OCI-LY7 (cell line): ENCODE measurements at regions not wholly inside any gene's neighbourhood (a gene's known extent, or its start where the extent isn't known, plus 50 kb on each side); places are given as distances from the start of the nearest gene placed in this dataset.

Experiments used
- BruUV-seq: library from RNA; stranded (reverse); fragments of 400-500 nt; replicated peaks from 2 replicates; lab custom pipeline; 2021; lab: Mats Ljungman, UMichigan
- CTCF ChIA-PET: fragments of 300-600 bp; sonication (Branson Sonifier 250); formaldehyde crosslinking; loops from one replicate; lab custom pipeline; 2022; ENCODE audit warnings: antibody characterized with exemption; ENCODE audit not compliant: unreplicated experiment; lab: Charles Lee
- POLR2A ChIA-PET: fragments of 300-600 bp; sonication (Branson Sonifier 250); formaldehyde crosslinking; loops from one replicate; lab custom pipeline; 2022; ENCODE audit warnings: antibody characterized with exemption; lab: Charles Lee
- DNase-seq: peaks from one replicate; pipeline ENCODE4 v3.0.0-alpha.2; 2015; ENCODE audit warnings: low spot score
- H2AFZ ChIP-seq: fragments of 200-600 bp; sonication (generic), shearing (Covaris generic); 2 replicates; pipeline ENCODE4 v1.6.1; 2014; ENCODE audit warnings: mild to moderate bottlenecking, antibody characterized with exemption, low read length, moderate library complexity
- H3K27ac ChIP-seq: fragments of 200-600 bp; sonication (generic); 2 replicates; pipeline ENCODE4 v1.5.1; 2014; ENCODE audit warnings: mixed run types, low read depth, mild to moderate bottlenecking, moderate library complexity, low read length, inconsistent platforms; ENCODE audit not compliant: poor library complexity, severe bottlenecking
- H3K36me3 ChIP-seq: fragments of 200-600 bp; sonication (generic); 2 replicates; pipeline ENCODE4 v1.6.1; 2014; ENCODE audit warnings: mild to moderate bottlenecking, antibody characterized with exemption, low read length, moderate library complexity, mixed read lengths; ENCODE audit not compliant: insufficient read depth
- H3K4me1 ChIP-seq: fragments of 200-600 bp; sonication (generic); 2 replicates; pipeline ENCODE4 v1.5.1; 2014; ENCODE audit warnings: mild to moderate bottlenecking, low read length; ENCODE audit not compliant: insufficient read depth, poor library complexity, severe bottlenecking
- H3K4me2 ChIP-seq: fragments of 200-600 bp; sonication (generic); 2 replicates; pipeline ENCODE4 v1.6.1; 2014; ENCODE audit warnings: mild to moderate bottlenecking, low read length
- H3K4me3 ChIP-seq: fragments of 200-600 bp; sonication (generic); 2 replicates; pipeline ENCODE4 v1.5.1; 2014; ENCODE audit warnings: mild to moderate bottlenecking, low read depth, low read length; ENCODE audit not compliant: poor library complexity, severe bottlenecking
- H3K79me2 ChIP-seq: fragments of 200-600 bp; sonication (generic); 2 replicates; pipeline ENCODE4 v1.6.1; 2016; ENCODE audit warnings: low read depth, mild to moderate bottlenecking, low read length, moderate library complexity, mixed read lengths; ENCODE audit not compliant: insufficient read depth
- H3K9me2 ChIP-seq: fragments of 200-600 bp; sonication (generic); 2 replicates; pipeline ENCODE4 v1.6.1; 2016; ENCODE audit warnings: mild to moderate bottlenecking, low read length, mixed read lengths; ENCODE audit not compliant: insufficient read depth
- H3K9me3 ChIP-seq: fragments of 200-600 bp; sonication (generic); 2 replicates; pipeline ENCODE4 v1.6.1; 2014; ENCODE audit warnings: mild to moderate bottlenecking, mixed run types, low read length, mixed read lengths
- H4K20me1 ChIP-seq: fragments of 200-600 bp; sonication (generic); 2 replicates; pipeline ENCODE4 v1.6.1; 2014; ENCODE audit warnings: mild to moderate bottlenecking, antibody characterized with exemption, low read length, moderate library complexity, mixed read lengths; ENCODE audit not compliant: insufficient read depth
- CTCF ChIP-seq: fragments of 200-600 bp; sonication (generic); conservative IDR thresholded peaks from 2 replicates; pipeline ENCODE4 v1.5.1; 2014; ENCODE audit warnings: mild to moderate bottlenecking, antibody characterized with exemption, low read length, moderate library complexity, mixed read lengths
- EZH2phosphoT487 ChIP-seq: fragments of 200-600 bp; sonication (generic); IDR thresholded peaks from 2 replicates; pipeline ENCODE4 v1.6.1; 2018; ENCODE audit warnings: low read depth, borderline replicate concordance, mild to moderate bottlenecking, mixed run types, antibody characterized with exemption, low read length, moderate library complexity, mixed read lengths
- intact Hi-C: fragments of 100-400 bp; cut with micrococcal nuclease; formaldehyde crosslinking; loops from one replicate; pipeline ENCODE4 v1.10.0; 2022; ENCODE audit not compliant: unreplicated experiment

- intact Hi-C loops = no loop called here
- Histone ChIP-seq H3K9me3 (no peaks in the 10 kb centered on the region), H3K9me2 (no peaks in the 10 kb centered on the region)
Measured at GRCh38 chr14:30034152-30034551, 106.5 kb upstream of the PRKD1 start.

GRCh38 chr14:30035361-30035760 lies 107.7 kb upstream of the PRKD1 start:
- intact Hi-C loops = no loop called here
- H3K27ac ChIP-seq = no peak overlapping the region

More at GRCh38 chr14:30034152-30034551, 106.5 kb upstream of the PRKD1 start:
- Histone ChIP-seq H3K27ac (no peak overlapping the region), H3K36me3 (no peaks in the 10 kb centered on the region), H3K79me2 (no peaks in the 10 kb centered on the region), H3K4me3 (no peak overlapping the region), H4K20me1 (no peaks in the 10 kb centered on the region), H2AFZ (no peak overlapping the region), H3K4me1 (no peaks in the 10 kb centered on the region), H3K4me2 (no peak overlapping the region)
- ChIA-PET CTCF (no interaction called here), POLR2A (no interaction called here)
- TF ChIP-seq CTCF (no peak), EZH2phosphoT487 (no peak)
- no peak for DNase-seq
- no TSS peak for BruUV-seq

More at GRCh38 chr14:30035361-30035760, 107.7 kb upstream of the PRKD1 start:
- ChIA-PET POLR2A (interaction anchor here (0.5 kb wide), 1 partner anchor 1378 kb away, joined by 3 read pairs; no protein-coding TSS in a partner anchor), CTCF (no interaction called here)
- DNase-seq = no peak
- Histone ChIP-seq H3K4me1 (no peaks in the 10 kb centered on the region), H3K4me3 (no peak overlapping the region), H3K4me2 (no peak overlapping the region), H2AFZ (no peak overlapping the region), H3K79me2 (no peaks in the 10 kb centered on the region), H4K20me1 (no peaks in the 10 kb centered on the region), H3K36me3 (no peaks in the 10 kb centered on the region), H3K9me3 (no peaks in the 10 kb centered on the region), H3K9me2 (no peaks in the 10 kb centered on the region)
- BruUV-seq = no TSS peak
- TF ChIP-seq EZH2phosphoT487 (no peak), CTCF (no peak)
